ENCODE measurements at regions not wholly inside any gene's neighbourhood (a gene's known extent, or its start where the extent isn't known, plus 50 kb on each side); places are given as distances from the start of the nearest gene placed in this dataset.

GRCh38 chr7:50854247-50854646 lies 71.6 kb upstream of the GRB10 start:
- no peak for TF ChIP-seq OVOL2 (CRISPR knock-in tag; IDR thresholded peaks at IDR 0.05; ENCODE audit: borderline replicate concordance)
- no peak for TF ChIP-seq SP1 (CRISPR knock-in tag; conservative IDR thresholded peaks at IDR 0.05)

Data from WTC11 (cell line).